Endothelial cell of umbilical vein (primary cell): ENCODE measurements at regions not wholly inside any gene's neighbourhood (a gene's known extent, or its start where the extent isn't known, plus 50 kb on each side); places are given as distances from the start of the nearest gene placed in this dataset.

Experiments used
- BruUV-seq: library from RNA; stranded (reverse); fragments of 400-500 nt; replicated peaks from 2 replicates; lab custom pipeline; 2021; lab: Mats Ljungman, UMichigan
- CTCF ChIA-PET: fragments of 300-600, 350-600 bp; sonication (Branson Sonifier 250); formaldehyde crosslinking; loops from one replicate; lab custom pipeline; 2021; ENCODE audit warnings: antibody characterized with exemption, inconsistent platforms; lab: Charles Lee
- POLR2A ChIA-PET: fragments of 300-600, 350-600 bp; sonication (Branson Sonifier 250); formaldehyde crosslinking; loops from one replicate; lab custom pipeline; 2021; ENCODE audit warnings: antibody characterized with exemption, inconsistent platforms; lab: Charles Lee
- DNase-seq: peaks from one replicate; pipeline ENCODE4 v3.0.0-alpha.2; 2011; ENCODE audit warnings: low read depth, low spot score
- FAIRE-seq: peaks from 2 replicates; lab custom pipeline; 2011; peaks lifted over from hg19 to GRCh38; lab: Jason Lieb, UNC
- H2AFZ ChIP-seq: 2 replicates; pipeline ENCODE4 v1.6.0; 2012; ENCODE audit warnings: low read depth, low read length, control low read depth, inconsistent platforms
- H3K27ac ChIP-seq: 2 replicates; pipeline ENCODE4 v1.5.1; 2011; ENCODE audit warnings: low read depth, mild to moderate bottlenecking, control low read depth, low read length, moderate library complexity; ENCODE audit not compliant: insufficient read depth
- H3K27me3 ChIP-seq, 2 experiments: 2 replicates each; pipeline versions ENCODE4 v1.6.0 to v1.6.1; 2011; ENCODE audit warnings: low read length in 2 of 2, mixed read lengths in 1 of 2; ENCODE audit not compliant: control insufficient read depth in 2 of 2, insufficient read depth in 2 of 2
- H3K36me3 ChIP-seq, 2 experiments: 2 replicates in 1 of 2; 3 replicates in 1 of 2; pipeline ENCODE4 v1.5.1; 2011; ENCODE audit warnings: low read length in 2 of 2, mild to moderate bottlenecking in 1 of 2, moderate library complexity in 1 of 2; ENCODE audit not compliant: control insufficient read depth in 2 of 2, insufficient read depth in 2 of 2; ENCODE audit errors: extremely low read depth in 1 of 2
- H3K4me1 ChIP-seq: 3 replicates; pipeline ENCODE4 v1.5.1; 2011; ENCODE audit warnings: mild to moderate bottlenecking, low read length; ENCODE audit not compliant: control insufficient read depth, insufficient read depth; ENCODE audit errors: extremely low read depth
- H3K4me2 ChIP-seq: 2 replicates; pipeline ENCODE4 v1.6.1; 2011; ENCODE audit warnings: low read length, control low read depth, mixed read lengths; ENCODE audit not compliant: insufficient read depth
- H3K4me3 ChIP-seq, 3 experiments: fragments of 200-600 bp in 1 of 3; sonication (generic), shearing (Covaris generic) in 1 of 3; replicated peaks in 1 of 3; 2 replicates each; pipeline ENCODE4 v1.5.1; 2011 to 2016; ENCODE audit warnings: control low read depth in 3 of 3, low read length in 3 of 3, mild to moderate bottlenecking in 2 of 3, inconsistent platforms in 1 of 3, low read depth in 1 of 3, moderate library complexity in 1 of 3; ENCODE audit not compliant: insufficient read depth in 1 of 3
- H3K79me2 ChIP-seq: 2 replicates; pipeline ENCODE4 v1.6.0; 2012; ENCODE audit warnings: low read length, inconsistent platforms; ENCODE audit not compliant: control insufficient read depth, insufficient read depth
- H3K9ac ChIP-seq: replicated peaks from 2 replicates; pipeline ENCODE3; 2011; ENCODE audit warnings: low read length, control low read depth; ENCODE audit not compliant: insufficient read depth; ENCODE audit errors: extremely low read depth
- H3K9me1 ChIP-seq: replicated peaks from 3 replicates; pipeline ENCODE4 v1.6.0; 2011; ENCODE audit warnings: mild to moderate bottlenecking, low read length; ENCODE audit not compliant: control insufficient read depth, insufficient read depth; ENCODE audit errors: extremely low read depth
- H3K9me3 ChIP-seq: replicated peaks from 2 replicates; pipeline ENCODE4 v1.5.1; 2012; ENCODE audit warnings: low read length, inconsistent platforms; ENCODE audit not compliant: control insufficient read depth, insufficient read depth
- H4K20me1 ChIP-seq: replicated peaks from 2 replicates; pipeline ENCODE3; 2011; ENCODE audit warnings: mild to moderate bottlenecking, low read length; ENCODE audit not compliant: control insufficient read depth, insufficient read depth; ENCODE audit errors: extremely low read depth
- CTCF ChIP-seq, 2 donors: IDR thresholded peaks; 1 replicate in 1 of 2; 2 replicates in 1 of 2; pipeline ENCODE4 v1.5.1; 2011; ENCODE audit warnings: low read length in 2 of 2, mild to moderate bottlenecking in 2 of 2, moderate library complexity in 2 of 2, control low read depth in 1 of 2, inconsistent platforms in 1 of 2, low read depth in 1 of 2; ENCODE audit not compliant: insufficient read depth in 1 of 2; ENCODE audit errors: extremely low read depth in 1 of 2
- EZH2 ChIP-seq: IDR thresholded peaks from 2 replicates; pipeline ENCODE4 v1.6.1; 2012; ENCODE audit warnings: borderline replicate concordance, low read depth, mild to moderate bottlenecking, moderate library complexity, low read length, inconsistent platforms; ENCODE audit not compliant: severe bottlenecking
- FOS ChIP-seq: IDR thresholded peaks from 2 replicates; pipeline ENCODE4 v1.6.1; 2011; ENCODE audit warnings: mild to moderate bottlenecking, low read length, moderate library complexity, borderline replicate concordance; ENCODE audit not compliant: insufficient read depth
- GATA2 ChIP-seq: IDR thresholded peaks from 2 replicates; pipeline ENCODE4 v1.7.0; 2011; ENCODE audit warnings: low read depth, mild to moderate bottlenecking, moderate library complexity, mixed read lengths, low read length; ENCODE audit not compliant: insufficient read length, insufficient read depth
- JUN ChIP-seq: IDR thresholded peaks from 2 replicates; pipeline ENCODE4 v1.6.1; 2011; ENCODE audit warnings: borderline replicate concordance, low read depth; ENCODE audit not compliant: insufficient read length, insufficient read depth
- MAX ChIP-seq: IDR thresholded peaks from 2 replicates; pipeline ENCODE4 v1.6.1; 2011; ENCODE audit not compliant: insufficient read depth, insufficient read length
- MYC ChIP-seq: IDR thresholded peaks from one replicate; pipeline ENCODE4 v1.6.1; 2011; ENCODE audit warnings: mild to moderate bottlenecking, low read depth, low read length
- POLR2A ChIP-seq: IDR thresholded peaks from 2 replicates; pipeline ENCODE4 v1.6.1; 2012; ENCODE audit warnings: low read depth, mild to moderate bottlenecking, control low read depth, low read length
- POLR2AphosphoS5 ChIP-seq: IDR thresholded peaks from 2 replicates; pipeline ENCODE4 v1.6.1; 2012; ENCODE audit warnings: low read depth, mild to moderate bottlenecking, control low read depth, low read length, moderate library complexity; ENCODE audit not compliant: insufficient read depth
- dilution Hi-C: fragments of 300-500 bp; cut with MboI; formaldehyde crosslinking; loops from one replicate; pipeline ENCODE4 v1.15.0; 2019; ENCODE audit warnings: low sequenced_read_pairs; ENCODE audit not compliant: extremely low pct_ligation_motif_present
- intact Hi-C: fragments of 100-400 bp; cut with micrococcal nuclease; formaldehyde crosslinking; loops from one replicate; pipeline ENCODE4 v1.10.0; 2022

GRCh38 chr2:16195681-16196070 lies 255.3 kb downstream of the MYCN start:
- H3K4me1 ChIP-seq: no peaks in the 10 kb centered on the region
- no peaks in the 10 kb centered on the region for H4K20me1 ChIP-seq
- no peaks in the 10 kb centered on the region for H3K27me3 ChIP-seq
- POLR2A ChIA-PET: no interaction called here
- no peak overlapping the region for H3K27ac ChIP-seq
- no peaks in the 10 kb centered on the region for H3K9me1 ChIP-seq
- no peak for FAIRE-seq
- CTCF ChIA-PET: no interaction called here
- H3K36me3 ChIP-seq: no peaks in the 10 kb centered on the region
- no peak for DNase-seq
- dilution Hi-C loops: no loop called here
- TF ChIP-seq JUN (no peak), MYC (no peak), EZH2 (no peak), POLR2AphosphoS5 (no peak), MAX (no peak), POLR2A (no peak), FOS (no peak), CTCF (IDR thresholded peaks at IDR 0.05; ENCODE audit: extremely low read depth in 1 of 2, insufficient read depth in 1 of 2, low read depth in 1 of 2, low read length in 2 of 2) (no peak), GATA2 (no peak)
- H2AFZ ChIP-seq: no peak overlapping the region
- H3K79me2 ChIP-seq: no peaks in the 10 kb centered on the region
- H3K4me2 ChIP-seq: no peak overlapping the region
- no TSS peak for BruUV-seq
- no peak overlapping the region for H3K9ac ChIP-seq
- intact Hi-C loops: no loop called here
- no peak overlapping the region for H3K4me3 ChIP-seq
- H3K9me3 ChIP-seq: peaks cover 8% of the 10 kb centered on the region
